Testis (tissue), 2 donors: ENCODE measurements at regions not wholly inside any gene's neighbourhood (a gene's known extent, or its start where the extent isn't known, plus 50 kb on each side); places are given as distances from the start of the nearest gene placed in this dataset.

Source experiments
- POLR2A ChIP-seq: fragments of 450-650 bp; IDR thresholded peaks from one replicate; pipeline ENCODE4 v1.6.1; 2017; ENCODE audit warnings: antibody characterized with exemption, mild to moderate bottlenecking, moderate library complexity
- TF ChIP-seq, protein P1 (sequence below), 3 experiments: fragments of 450-650 bp in 2 of 3; fragments of 200-600 bp in 1 of 3; sonication (generic) in 1 of 3; IDR thresholded peaks; one replicate each; pipeline ENCODE4 v1.5.1; 2016 to 2019; ENCODE audit warnings: antibody characterized with exemption in 3 of 3, mild to moderate bottlenecking in 2 of 3, moderate library complexity in 1 of 3

DNA sequence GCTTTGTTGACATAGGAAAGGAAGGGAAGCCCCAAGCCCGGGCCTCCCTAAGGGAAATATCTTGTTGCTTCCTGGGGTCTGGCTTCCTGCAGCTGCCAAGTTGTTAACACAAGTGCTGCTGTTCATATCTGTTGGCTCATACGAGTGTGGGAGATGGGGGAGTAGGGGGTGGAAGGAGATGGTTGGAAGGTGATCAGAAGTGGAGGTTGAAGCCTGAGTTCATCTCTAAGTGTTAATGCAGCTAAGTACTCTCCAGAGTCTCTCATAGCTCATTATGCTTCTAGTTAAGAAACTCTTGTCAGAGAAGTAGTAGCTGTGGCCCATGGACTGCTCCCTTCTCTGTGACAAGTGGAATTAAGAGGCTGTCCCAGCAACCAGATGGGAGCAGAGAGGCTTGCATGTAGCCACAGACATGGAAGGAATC is 319.2 kb upstream of the SPAG17 start:
- TF ChIP-seq, protein P1, sequence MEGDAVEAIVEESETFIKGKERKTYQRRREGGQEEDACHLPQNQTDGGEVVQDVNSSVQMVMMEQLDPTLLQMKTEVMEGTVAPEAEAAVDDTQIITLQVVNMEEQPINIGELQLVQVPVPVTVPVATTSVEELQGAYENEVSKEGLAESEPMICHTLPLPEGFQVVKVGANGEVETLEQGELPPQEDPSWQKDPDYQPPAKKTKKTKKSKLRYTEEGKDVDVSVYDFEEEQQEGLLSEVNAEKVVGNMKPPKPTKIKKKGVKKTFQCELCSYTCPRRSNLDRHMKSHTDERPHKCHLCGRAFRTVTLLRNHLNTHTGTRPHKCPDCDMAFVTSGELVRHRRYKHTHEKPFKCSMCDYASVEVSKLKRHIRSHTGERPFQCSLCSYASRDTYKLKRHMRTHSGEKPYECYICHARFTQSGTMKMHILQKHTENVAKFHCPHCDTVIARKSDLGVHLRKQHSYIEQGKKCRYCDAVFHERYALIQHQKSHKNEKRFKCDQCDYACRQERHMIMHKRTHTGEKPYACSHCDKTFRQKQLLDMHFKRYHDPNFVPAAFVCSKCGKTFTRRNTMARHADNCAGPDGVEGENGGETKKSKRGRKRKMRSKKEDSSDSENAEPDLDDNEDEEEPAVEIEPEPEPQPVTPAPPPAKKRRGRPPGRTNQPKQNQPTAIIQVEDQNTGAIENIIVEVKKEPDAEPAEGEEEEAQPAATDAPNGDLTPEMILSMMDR (IDR thresholded peaks at IDR 0.05): no peak
- TF ChIP-seq POLR2A: no peak
